Body of pancreas (tissue), 4 donors: ENCODE measurements at regions not wholly inside any gene's neighbourhood (a gene's known extent, or its start where the extent isn't known, plus 50 kb on each side); places are given as distances from the start of the nearest gene placed in this dataset.

Source experiments
- ATAC-seq: fragments of 150-250 bp; one replicate; pipeline ENCODE4 v1.9.1; 2016
- DNase-seq, 4 donors: peaks; one replicate each; pipeline ENCODE4 v3.0.0-alpha.2; 2019
- H3K27ac ChIP-seq, 4 donors: fragments of 200-600 bp; sonication (generic); 1 replicate in 3 of 4; 2 replicates in 1 of 4; pipeline versions ENCODE4 v1.5.1 to v1.6.1; 2016 to 2019; ENCODE audit warnings: mild to moderate bottlenecking in 1 of 4, mixed read lengths in 1 of 4, moderate library complexity in 1 of 4
- H3K27me3 ChIP-seq, 2 donors: fragments of 200-600 bp; sonication (generic); one replicate each; pipeline ENCODE4 v1.6.0; 2016; ENCODE audit warnings: mild to moderate bottlenecking in 1 of 2
- H3K36me3 ChIP-seq, 2 donors: fragments of 200-600 bp; sonication (generic); replicated peaks in 1 of 2; 2 replicates each; pipeline ENCODE4 v1.5.1; 2016; ENCODE audit warnings: low read depth in 2 of 2; ENCODE audit not compliant: insufficient read depth in 1 of 2
- H3K4me1 ChIP-seq: fragments of 200-600 bp; sonication (generic); one replicate; pipeline ENCODE4 v1.6.0; 2016
- H3K4me3 ChIP-seq, 2 donors: fragments of 200-600 bp; sonication (generic); 1 replicate in 1 of 2; 2 replicates in 1 of 2; pipeline ENCODE4 v1.5.1; 2016 to 2019
- H3K9me3 ChIP-seq, 3 donors: fragments of 200-600 bp; sonication (generic); 1 replicate in 2 of 3; 2 replicates in 1 of 3; pipeline ENCODE4 v1.5.1; 2016
- POLR2A ChIP-seq, 3 donors: fragments of 450-650 bp; IDR thresholded peaks; one replicate each; pipeline ENCODE4 v1.6.1; 2016; ENCODE audit warnings: antibody characterized with exemption in 3 of 3, mild to moderate bottlenecking in 2 of 3
- WGBS, 2 donors: methylation state at CpG; one replicate each; pipeline ENCODE4 v1.1.5; 2017; 5-methylcytosine and 5-hydroxymethylcytosine counted together
- intact Hi-C: fragments of 100-400 bp; cut with DNase I; formaldehyde crosslinking; loops from one replicate; pipeline ENCODE4 v1.15.1; 2023
- TF ChIP-seq, protein P1 (sequence below), 7 experiments: fragments of 450-650 bp in 4 of 7; fragments of 200-600 bp in 3 of 7; sonication (generic) in 3 of 7; IDR thresholded peaks; one replicate each; pipeline ENCODE4 v1.5.1; 2016 to 2019; ENCODE audit warnings: antibody characterized with exemption in 7 of 7

DNA sequence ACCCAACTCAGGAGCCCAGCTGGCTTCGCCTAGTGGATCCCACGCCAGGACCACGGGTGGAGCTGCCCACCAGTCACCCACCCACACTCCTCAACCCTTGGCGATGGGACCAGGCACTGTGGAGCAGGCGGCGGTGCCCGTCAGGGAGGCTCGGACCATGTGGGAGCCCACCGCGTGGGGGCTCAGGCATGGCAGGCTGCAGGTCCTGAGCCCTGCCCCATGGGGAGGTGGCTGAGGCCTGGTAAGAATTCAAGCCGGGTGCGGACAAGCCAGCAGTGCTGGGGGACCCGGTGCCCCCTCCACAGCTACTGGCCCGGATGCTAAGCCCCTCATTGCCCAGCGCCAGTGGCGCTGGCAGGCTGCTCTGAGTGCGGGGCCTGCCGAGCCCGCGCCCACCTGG lies 123.1 kb upstream of the LGSN start:
- 93 to 96% methylated on average over 3 to 20 of the region's 20 CpGs for WGBS, 2 donors
- no peak for ATAC-seq
- Histone ChIP-seq H3K4me3 (no peak overlapping the region), H3K27ac (no peak overlapping the region), H3K4me1 (peaks cover 11% of the 10 kb centered on the region), H3K9me3 (no peaks in the 10 kb centered on the region), H3K27me3 (no peaks in the 10 kb centered on the region), H3K36me3 (no peaks in the 10 kb centered on the region)
- no peak for TF ChIP-seq POLR2A (IDR thresholded peaks at IDR 0.05)
- TF ChIP-seq, protein P1, sequence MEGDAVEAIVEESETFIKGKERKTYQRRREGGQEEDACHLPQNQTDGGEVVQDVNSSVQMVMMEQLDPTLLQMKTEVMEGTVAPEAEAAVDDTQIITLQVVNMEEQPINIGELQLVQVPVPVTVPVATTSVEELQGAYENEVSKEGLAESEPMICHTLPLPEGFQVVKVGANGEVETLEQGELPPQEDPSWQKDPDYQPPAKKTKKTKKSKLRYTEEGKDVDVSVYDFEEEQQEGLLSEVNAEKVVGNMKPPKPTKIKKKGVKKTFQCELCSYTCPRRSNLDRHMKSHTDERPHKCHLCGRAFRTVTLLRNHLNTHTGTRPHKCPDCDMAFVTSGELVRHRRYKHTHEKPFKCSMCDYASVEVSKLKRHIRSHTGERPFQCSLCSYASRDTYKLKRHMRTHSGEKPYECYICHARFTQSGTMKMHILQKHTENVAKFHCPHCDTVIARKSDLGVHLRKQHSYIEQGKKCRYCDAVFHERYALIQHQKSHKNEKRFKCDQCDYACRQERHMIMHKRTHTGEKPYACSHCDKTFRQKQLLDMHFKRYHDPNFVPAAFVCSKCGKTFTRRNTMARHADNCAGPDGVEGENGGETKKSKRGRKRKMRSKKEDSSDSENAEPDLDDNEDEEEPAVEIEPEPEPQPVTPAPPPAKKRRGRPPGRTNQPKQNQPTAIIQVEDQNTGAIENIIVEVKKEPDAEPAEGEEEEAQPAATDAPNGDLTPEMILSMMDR (IDR thresholded peaks at IDR 0.05), result no peak
- DNase-seq, result no peak
- intact Hi-C loops, result no loop called here

DNA sequence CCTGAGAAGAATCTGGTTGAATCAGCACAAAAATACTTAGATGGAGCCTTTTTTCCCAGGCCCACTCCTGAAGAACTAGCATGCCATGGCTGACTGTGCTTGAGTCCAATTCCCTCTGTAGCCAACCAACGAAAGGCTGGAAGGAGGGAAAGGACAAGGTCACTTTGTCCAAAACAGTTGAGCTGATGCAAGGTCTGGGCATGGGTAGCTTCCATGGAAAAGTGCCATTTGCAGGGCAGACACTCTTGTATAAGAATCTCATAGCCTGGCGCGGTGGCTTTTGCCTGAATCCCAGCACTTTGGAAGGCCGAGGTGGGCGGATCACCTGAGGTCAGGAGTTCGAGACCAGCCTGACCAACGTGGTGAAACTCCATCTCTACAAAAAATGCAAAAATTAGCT lies 125.0 kb upstream of the LGSN start:
- ATAC-seq, result no peak
- TF ChIP-seq, protein P1 (IDR thresholded peaks at IDR 0.05), result no peak
- no peak for TF ChIP-seq POLR2A (IDR thresholded peaks at IDR 0.05)
- WGBS, 2 donors, result 60 to 81% methylated on average over 2 to 7 of the region's 7 CpGs

DNA sequence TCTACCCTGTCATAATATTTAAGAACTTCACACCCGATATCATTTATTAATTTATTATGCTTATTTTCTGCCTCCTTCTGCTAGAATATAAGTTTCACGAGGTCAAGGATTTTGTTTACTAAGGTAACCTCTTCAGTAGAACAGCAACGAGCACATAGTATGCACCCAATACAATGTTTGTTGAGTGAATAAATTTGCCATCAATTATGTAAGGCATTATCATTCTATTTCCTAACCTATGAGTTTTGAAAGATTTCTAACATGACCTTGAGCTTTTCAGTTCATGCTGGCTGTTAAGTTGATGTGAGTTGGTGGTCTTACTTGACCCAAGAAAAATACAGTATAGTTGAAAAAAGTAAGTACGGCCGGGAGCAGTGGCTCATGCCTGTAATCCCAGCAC lies 125.9 kb upstream of the LOC128125822 start:
- no peak for TF ChIP-seq POLR2A (IDR thresholded peaks at IDR 0.05)
- TF ChIP-seq, protein P1 (IDR thresholded peaks at IDR 0.05), result no peak
- ATAC-seq, result no peak
- H3K9me3 ChIP-seq, result no peaks in the 10 kb centered on the region
- no peaks in the 10 kb centered on the region for H3K27me3 ChIP-seq
- H3K4me3 ChIP-seq, result no peak overlapping the region
- H3K36me3 ChIP-seq, result no peaks in the 10 kb centered on the region
- DNase-seq, result no peak
- H3K27ac ChIP-seq, result no peak overlapping the region
- 86 to 88% methylated on average over 5 of the region's 5 CpGs for WGBS, 2 donors
- peaks cover 16% of the 10 kb centered on the region for H3K4me1 ChIP-seq
- intact Hi-C loops, result no loop called here

More for the DNA sequence above, 125.0 kb upstream of the LGSN start:
- no peaks in the 10 kb centered on the region for H3K27me3 ChIP-seq
- no peak for DNase-seq
- H3K4me1 ChIP-seq, result peaks cover 16% of the 10 kb centered on the region
- no peaks in the 10 kb centered on the region for H3K9me3 ChIP-seq
- intact Hi-C loops, result no loop called here
- no peaks in the 10 kb centered on the region for H3K36me3 ChIP-seq
- no peak overlapping the region for H3K27ac ChIP-seq
- no peak overlapping the region for H3K4me3 ChIP-seq

DNA sequence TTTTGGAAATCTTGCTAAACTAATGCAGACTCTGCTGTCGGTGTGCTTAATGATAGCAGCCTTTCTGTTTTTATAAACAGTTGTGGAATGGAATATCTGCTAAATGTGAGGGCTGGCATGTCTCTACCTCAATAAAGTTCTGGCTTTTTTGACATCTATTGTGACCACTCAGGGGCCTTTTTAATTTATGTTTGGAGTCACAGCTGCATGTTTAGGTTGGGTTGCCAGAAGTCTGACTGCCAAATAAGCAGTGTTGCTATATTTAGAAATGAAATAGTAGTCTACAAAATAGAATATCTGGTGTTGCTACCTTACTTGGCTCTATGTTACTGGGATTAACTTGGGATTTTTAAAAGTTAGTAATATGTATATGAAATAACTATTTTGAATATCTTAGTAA lies 125.1 kb upstream of the LOC128125822 start:
- TF ChIP-seq, protein P1 (IDR thresholded peaks at IDR 0.05), result no peak
- no peak for TF ChIP-seq POLR2A (IDR thresholded peaks at IDR 0.05)
- H3K27me3 ChIP-seq, result no peaks in the 10 kb centered on the region
- ATAC-seq (peak; percentile 62), DNase-seq (no peak)
- no peaks in the 10 kb centered on the region for H3K36me3 ChIP-seq
- H3K4me1 ChIP-seq, result peaks cover 18% of the 10 kb centered on the region
- H3K4me3 ChIP-seq, result no peak overlapping the region
- 32 to 36% methylated on average over 1 of the region's 1 CpG for WGBS, 2 donors
- H3K9me3 ChIP-seq, result no peaks in the 10 kb centered on the region
- peak overlapping the region in 1 of 4 donors; percentile 46 for H3K27ac ChIP-seq
- intact Hi-C loops, result no loop called here

DNA sequence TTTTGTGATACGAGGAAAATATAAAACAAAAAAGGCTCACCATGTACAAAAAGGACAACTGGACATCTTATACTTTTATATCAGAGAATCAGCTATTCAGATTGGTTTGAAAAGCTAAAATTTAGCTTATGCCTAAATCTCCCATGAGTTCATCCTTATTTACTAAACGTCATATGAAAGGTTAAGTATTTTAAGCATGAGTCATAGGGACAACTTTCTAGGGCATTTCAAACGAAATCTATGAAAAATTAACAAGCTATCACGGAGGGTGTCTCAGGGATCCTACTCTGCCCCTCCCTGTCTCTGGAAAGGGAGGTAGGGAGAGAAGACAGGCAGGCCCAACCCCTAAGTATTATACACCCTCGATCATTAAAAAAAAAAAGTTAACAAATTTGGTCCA lies 124.1 kb upstream of the LOC128125822 start:
- 40 to 49% methylated on average over 5 of the region's 5 CpGs for WGBS, 2 donors
- Histone ChIP-seq H3K27me3 (no peaks in the 10 kb centered on the region), H3K4me1 (peaks cover 20% of the 10 kb centered on the region), H3K4me3 (no peak overlapping the region), H3K9me3 (no peaks in the 10 kb centered on the region), H3K36me3 (no peaks in the 10 kb centered on the region), H3K27ac (peak overlapping the region in 1 of 4 donors; percentile 46)
- ATAC-seq, result no peak
- TF ChIP-seq, protein P1 (IDR thresholded peaks at IDR 0.05), result no peak
- intact Hi-C loops, result no loop called here
- DNase-seq, result no peak
